ENCODE measurements at regions not wholly inside any gene's neighbourhood (a gene's known extent, or its start where the extent isn't known, plus 50 kb on each side); places are given as distances from the start of the nearest gene placed in this dataset.
A peak's percentile ranks its signal among the peaks of the same experiment; 100 is the strongest.

DNA sequence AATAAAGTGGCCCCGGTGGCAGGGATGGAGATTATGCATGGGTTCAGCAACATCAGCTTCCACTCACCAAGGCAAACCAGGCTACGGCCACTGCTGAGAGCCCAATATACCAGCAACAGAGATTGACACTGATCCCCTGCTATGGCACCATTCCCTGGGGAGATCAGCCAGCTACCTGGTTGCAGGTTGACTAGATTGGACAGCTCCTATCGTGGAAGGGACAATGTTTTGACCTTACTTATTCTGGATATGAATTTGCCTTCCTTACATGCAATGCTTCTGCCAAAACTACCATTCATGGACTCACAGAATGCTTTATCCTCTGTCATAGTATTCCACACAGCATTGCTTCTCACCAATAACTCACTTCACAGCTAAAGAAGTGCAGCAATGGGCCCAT lies 174.8 kb upstream of the TNFAIP3 start:
- no peak for DNase-seq

DNA sequence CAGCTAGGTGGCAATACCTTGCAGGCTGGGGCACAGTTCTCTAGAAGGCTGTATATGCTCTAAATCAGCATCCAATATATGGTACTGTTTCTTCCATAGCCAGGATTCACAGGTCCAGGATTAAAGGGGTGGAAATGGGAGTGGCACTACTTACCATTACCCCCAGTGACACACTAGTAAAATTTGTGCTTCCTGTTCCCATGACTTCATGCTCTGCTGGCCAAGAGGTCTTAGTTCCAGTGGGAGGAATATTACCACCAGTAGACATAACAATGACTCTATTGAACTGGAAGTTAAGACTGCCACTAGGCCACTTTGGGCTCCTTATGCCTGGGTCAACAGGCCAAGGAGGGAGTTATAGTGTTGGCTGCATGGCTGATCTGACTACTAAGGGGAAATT lies 174.3 kb upstream of the TNFAIP3 start:
- DNase-seq, result no peak

DNA sequence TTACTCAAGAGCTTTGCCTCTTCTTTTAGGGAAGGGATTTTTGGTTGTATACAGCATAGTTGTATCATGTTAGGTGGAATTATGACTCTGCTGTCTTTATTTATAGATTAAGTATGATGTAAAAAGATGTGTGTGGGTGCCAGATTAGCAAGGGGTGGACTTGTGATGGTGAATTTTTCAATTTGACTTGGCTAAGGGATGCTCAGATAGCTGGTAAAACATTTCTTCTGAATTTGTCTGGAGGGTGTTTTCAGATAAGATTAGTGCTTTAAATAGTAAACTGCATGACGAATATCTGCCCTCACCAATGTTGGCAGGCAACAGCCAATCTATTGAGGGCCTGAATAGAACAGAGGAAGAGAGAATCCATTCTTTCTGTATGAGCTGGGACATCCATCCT lies 173.3 kb upstream of the TNFAIP3 start:
- no peak for DNase-seq

DNA sequence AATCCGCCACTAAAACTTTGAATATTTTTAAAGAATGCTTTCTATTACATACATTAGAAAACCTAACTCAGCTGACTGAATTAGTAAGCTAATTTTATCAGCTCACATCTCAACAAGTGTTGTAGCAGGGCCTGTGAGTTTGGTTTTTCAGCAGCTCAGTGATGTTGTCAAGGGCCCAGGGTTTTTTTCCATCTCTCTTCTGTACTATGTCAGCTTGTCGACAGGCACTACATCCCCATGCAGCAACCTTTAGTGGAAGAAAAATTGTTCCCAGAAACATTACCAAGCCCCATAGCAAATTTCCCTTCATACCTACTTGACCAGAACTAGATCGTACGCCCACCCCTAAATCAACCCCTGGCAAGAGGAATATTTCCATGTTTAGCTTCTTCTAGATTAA lies 170.3 kb upstream of the TNFAIP3 start:
- DNase-seq, result no peak

DNA sequence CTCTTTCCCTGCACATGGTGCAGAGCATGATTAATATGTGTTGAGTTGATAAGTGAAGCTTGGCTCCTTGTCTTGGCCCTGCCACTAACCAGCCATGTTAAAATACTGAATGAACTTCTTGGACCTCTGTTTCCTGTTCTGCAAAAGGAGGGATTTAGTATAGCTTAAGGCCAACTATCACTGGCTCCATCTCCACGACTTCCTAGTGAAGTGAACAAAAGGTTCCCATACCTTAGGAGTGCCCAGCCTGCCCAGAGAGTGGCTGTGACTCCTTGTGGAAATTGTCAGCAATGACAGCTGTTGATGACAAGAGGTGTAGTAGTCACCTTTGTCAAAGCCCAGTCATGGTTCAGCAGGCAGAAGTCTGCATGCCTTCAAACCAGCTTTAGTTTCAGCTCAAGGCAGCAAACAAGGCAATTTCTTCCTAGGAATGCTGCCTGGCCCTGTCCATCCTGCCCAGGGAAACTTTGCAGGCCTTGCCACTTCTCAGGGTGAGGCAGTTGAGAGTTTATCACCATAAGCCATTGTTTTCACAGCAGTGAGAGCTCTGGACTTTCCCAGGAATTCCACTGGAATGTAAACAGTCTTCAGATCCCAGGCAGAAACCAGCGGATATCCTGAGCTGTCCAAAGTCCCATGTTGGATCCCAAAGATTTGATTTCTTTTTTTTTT lies 169.7 kb upstream of the TNFAIP3 start:
- no peak for DNase-seq

DNA sequence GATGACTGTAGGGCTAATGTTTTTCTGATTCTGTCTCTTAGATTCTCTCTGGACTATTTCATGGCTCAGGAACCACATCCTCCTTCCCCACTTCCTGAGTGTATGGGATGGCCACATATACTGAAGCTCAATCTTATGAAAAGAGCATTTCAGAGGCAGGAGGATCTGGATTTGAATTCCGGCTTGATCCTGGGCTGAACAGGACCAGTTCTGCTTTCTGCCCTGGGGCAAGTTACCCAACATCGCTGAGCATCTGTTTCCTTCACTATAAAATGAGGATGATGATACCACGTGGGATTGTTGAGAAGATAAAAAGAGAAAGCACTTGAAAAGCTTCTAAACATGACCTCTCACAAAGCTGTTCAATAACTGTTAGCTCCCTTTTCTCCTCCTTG lies 168.4 kb upstream of the TNFAIP3 start:
- no peak for DNase-seq

DNA sequence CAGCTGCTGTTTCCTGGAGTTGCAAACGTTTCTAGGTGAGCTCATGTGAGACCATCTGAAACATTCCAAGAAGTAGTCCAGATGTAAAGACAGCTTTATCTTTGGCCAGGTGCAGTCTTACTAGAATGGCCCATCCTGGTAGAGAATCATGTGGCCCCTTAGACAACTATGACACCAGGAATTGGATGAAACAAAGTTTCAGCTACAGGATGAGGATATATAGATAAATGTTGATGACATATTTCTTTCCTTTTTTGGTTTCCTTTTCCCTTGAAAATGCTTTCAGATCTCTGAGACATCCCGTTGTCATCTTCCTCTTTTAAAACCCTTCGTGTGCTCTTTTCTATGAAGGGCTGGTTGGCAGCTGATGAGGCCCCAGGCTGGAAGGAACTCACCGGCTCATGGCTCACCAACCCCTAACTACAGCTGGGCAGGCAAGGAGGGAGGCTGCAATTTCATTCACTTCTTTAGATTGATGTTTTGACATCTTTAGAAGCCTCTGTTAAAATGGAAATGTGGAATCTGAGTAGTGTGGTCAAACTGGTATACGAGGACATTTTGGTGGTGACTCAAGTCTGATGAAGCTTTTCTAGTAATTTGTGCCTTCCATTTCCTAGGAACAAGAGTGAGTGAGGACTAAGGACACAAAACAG lies 167.9 kb upstream of the TNFAIP3 start:
- no peak for DNase-seq

DNA sequence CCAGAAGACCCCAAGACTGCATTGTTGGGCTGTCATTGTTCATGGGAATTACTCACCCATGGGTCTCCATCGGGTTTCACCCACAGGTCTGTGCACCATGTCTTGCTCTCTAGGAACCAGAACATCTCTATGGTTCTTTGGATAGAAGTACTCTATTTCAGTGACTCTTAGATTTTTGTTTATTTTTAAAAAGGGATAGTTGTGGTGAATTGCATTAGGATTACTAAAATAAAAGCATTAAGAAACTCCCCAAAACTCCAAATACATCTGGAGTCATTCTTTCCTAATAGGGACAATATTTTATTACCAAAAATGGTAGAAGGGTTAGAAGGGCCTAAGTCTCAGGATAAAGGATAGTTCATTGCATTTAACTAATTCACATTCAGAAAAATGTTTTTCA lies 166.9 kb upstream of the TNFAIP3 start:
- DNase-seq, result no peak

DNA sequence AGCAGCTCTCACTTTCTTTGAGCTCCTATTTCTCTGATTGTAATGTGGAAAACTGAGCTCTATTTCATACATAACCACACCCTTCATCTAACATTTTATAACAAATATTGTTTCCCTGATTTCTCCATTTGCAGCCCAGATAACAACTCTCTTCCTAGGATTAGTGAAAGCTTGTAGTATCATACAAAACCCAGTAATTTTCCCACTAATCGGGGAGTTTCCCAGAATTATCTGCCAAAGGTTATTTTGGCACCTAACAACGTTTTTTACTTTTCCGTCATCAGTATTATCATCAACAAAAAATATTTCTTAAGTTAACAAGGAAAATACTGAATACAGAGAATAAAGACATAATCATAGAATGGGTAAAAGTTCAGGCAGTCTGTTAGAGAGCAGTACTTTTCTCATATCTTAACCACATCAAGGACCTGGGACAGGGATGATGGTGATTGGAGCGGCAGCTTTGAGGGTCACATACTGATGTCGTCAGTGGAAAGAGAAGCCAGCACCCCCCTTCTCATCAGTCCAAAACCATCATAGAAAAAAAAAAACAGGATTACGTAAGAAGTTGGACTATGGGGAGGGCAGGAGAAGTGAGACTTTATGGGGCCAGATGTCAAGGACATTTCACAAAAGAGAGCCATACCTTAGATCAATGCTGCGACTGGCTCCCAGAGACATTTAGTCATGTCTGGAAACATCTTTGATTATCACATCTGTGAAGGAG lies 166.1 kb upstream of the TNFAIP3 start:
- DNase-seq, result no peak

DNA sequence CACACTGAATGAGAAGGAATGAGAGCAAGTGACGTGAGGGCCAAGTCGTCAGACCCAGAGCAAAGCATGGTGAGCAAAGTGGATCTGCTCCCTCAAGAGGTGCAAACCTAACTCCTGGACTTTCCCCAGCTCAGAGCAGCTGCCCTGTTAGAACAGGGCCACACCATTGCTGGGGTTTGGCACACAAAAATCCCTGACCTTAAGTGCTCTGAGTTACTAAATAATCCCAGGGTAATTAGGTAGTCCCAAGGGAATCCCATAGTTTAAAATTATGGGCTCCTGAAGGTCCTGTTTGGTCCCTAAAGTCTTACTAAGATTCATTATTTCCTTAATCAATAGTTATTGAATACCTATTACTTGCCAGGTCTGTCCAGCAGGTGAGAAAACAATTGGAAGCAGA lies 165.1 kb upstream of the TNFAIP3 start:
- DNase-seq, result no peak

DNA sequence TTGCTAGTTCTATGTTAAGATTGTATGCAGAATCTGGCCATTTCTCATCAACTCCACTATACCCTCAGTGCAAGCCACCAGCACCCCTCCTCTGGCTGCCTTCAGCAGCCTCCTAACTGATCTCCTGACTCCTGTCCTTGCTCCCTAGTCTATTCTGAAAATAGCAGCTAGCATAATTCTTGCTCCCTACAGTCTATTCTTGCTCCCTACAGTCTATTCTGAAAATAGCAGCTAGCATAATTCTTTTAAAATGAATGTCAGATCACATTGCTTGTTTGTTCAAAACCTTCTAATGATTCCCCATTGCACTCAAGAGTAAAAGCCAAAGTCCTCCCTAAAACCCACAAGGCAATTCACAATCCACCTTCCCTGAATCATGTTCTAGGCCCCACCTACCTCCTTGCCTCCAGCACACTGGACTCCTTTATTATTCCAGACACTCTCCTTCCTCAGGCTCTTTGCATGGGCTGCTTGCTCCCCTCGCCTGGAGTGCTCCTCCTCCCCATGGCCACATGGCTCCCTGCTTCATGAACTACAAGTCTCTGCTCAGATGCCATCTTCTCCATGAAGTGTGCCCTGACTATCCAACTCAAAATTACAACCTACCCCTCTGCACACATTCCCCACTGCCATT lies 164.2 kb upstream of the TNFAIP3 start:
- DNase-seq, result no peak

DNA sequence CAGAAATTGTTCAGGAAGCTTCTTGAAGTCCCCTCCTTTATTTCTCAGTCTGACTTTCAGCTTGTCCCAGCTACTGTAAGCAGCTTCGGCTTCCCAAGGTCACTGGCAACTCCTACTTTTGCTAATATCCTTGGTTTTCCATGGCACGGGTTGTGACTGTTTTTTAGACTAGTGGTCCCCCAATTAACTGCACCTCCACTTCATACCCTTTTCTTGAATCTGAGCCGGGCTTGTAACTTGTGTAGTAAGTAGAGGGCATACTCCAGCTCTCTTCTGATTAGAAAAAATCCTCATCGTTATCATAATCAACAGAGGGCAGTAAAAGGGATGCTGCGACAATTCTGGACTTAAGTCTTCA lies 162.3 kb upstream of the TNFAIP3 start:
- DNase-seq, result no peak

DNA sequence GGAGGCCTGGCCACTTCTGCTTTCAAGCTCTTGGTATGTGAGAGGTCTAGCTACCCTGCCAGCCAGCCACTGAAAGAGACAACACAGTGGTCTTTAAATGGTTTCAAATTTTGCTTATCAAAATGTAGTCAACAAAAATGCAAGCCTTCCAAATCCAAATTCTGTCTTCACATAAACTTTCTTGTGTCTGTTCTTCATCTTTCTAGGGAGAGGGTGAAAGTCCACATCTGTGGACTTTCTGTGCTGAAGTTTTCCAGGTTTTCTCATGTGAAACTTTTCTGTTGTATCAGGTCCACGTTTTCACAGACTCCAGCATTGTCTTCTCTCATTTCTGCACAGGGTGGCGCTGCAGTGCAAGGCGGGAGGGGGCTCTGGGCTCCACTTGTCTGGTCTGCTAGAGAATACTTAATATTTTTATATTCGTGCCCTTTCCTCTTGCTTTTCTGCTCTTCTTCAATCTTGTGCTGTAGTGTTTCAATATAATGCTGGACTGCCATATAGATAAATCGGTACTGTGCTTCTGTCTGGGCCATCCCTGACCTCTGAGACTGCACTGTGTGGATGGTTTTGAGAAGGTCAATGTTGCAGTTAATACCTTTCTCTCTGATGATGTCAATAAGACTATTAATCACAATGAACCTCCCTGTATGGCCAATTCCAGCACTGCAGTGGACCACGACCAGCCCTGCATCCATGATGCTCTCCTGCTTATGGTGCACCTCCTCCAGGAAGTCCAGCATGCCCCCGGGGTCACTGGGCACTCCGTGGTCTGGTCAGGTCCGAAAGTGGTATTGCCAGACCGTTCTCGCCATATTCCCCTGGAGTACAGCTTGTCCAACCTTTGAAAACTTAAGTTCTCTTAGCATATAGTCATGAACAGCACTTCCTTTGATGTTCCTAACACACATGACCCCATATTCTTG lies 161.6 kb upstream of the TNFAIP3 start:
- peak; percentile 62 for DNase-seq

DNA sequence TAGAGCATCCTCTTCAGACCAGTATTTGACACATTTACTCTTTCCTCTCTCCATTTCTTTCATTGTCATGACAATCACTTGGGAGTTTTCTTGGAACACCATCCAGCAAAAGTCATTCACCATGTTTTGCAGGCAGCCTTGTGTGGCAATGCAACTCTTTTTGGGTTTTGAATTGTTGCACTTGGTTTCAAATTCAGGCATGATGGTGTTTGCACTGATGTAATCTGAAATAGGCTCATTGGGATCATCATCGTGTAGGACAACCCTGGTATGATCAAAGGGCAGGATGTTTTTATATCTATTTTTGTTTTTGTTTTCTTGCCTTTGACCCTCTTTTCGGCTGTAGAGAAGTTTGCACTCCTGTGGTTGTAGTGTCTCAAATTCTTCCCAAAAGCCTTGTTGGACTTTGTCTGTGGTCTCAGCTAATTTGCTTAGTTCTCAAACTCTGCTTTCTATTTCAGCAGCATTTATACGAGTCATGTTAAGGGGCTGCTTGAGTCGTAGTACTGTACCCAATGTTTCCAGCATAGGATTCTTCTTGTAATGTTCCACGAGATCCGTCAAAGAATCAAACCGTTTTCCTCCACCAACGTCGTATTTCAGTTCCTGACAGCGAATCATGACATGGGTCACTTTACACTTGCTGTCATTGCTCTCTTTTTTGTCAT lies 160.8 kb upstream of the TNFAIP3 start:
- no peak for DNase-seq

DNA sequence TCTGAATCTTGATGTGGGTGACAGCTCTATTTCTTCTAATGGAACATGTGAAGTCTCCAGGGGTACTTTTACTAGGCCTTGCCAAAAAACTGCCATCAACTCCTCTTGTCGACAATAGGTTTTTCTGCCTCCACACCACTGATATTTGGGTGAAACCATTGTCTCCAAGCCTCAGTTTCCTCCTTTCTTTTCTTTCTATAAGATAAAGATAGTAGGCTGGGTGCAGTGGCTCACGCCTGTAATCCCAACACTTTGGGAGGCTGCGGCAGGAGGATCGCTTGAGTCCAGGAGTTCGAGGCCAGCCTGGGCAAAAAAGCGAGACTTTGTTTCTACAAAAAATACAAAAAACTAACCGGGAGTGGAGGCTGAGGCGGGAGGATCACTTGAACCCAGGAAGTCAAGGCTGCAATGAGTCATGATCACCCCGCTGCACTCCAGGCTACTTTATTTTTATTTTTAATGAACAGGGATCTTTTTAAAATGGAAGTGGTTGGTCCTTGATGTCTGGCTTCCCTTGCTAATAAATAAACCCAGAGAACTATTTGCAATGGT lies 159.9 kb upstream of the TNFAIP3 start:
- DNase-seq, result no peak

DNA sequence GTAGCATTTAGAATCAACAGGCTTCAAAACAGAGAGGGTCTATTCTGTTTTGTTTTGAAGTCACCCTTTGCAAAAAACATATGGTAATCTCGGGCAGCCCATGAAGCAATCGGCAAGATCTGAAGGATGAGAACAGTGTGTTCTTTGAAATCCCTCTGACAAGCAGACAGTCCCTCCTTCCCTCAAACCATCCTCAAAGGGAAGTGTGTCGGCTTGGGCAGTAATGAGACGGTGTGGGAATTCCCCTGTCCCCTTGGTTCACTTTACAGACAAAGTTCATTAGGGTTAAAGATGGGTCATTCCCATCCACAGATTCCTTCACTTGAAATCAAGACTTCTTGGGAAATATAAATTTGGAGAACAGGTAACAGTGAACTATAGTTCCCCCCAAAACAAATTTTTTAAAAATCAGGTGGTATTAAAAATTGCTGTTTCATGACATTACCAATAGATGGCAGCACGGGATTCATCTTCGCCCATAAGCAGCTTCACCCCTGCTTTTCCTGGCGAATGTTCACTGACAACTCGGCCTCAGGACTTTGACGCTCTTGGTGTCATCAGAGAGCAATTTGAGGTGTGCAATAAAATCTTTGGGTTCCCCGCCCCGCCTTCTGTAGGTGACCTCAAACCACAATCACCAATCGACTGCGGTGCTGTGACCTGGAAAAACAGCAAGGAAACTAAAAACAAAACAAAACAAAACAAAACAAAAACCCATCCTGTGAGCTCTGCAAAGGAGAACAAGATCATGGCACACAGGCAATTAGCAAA lies 159.3 kb upstream of the TNFAIP3 start:
- peak; percentile 78 for DNase-seq

DNA sequence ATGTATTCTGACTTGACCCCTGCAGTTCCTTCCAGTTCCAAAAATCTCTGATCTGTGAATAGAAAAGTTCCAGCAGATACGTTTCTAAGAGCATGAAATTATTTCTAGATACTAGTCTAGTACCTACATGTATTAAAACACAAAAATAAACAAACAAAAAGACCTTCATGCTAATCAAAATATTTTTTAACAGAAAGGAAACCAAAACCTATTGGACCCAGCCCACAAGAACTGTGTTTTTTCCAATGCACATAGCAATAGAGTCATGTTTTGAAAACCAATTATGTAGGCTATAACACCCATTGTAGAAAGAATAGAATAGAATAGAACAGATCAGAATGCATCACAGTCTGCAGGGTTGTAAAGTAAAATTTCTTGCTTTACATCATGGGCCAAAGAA lies 158.6 kb upstream of the TNFAIP3 start:
- no peak for DNase-seq

DNA sequence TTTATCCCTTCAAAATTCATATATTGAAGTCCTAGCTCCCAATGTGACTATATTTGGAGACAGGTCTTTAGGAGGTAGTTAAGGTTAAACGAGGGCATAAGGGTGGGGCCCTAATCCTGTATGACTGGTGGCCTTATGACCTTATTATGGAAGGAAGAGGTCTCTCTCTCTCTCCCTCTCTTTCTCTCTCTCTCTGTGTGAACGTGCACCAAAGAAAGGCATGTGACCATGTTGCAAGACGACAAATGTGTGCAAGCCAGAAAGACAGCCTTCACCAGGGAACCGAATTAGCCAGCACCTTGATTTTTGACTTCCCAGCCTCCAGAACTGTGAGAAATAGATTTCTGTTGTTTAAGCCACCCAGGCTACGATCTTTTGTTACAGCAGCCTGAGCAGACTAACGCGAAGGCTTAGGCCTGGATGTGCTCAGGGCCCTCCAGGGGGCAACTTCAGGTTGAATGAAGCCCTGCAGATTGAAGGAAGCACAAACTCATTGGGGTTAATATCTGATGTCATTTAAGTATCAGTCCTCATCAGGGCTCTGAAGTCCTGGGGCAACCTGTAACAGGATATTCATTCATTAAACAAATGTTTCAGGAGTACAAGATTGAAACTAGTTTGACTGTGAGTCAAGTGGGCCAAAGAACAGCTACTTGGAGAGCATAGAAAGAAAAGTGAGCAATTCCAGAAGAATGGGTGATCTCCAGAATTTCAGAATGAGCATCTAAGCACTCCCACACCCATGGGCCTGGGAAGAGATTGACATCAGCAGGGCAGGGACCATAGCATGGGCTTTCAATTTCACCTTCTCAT lies 157.4 kb upstream of the TNFAIP3 start:
- DNase-seq, result no peak

DNA sequence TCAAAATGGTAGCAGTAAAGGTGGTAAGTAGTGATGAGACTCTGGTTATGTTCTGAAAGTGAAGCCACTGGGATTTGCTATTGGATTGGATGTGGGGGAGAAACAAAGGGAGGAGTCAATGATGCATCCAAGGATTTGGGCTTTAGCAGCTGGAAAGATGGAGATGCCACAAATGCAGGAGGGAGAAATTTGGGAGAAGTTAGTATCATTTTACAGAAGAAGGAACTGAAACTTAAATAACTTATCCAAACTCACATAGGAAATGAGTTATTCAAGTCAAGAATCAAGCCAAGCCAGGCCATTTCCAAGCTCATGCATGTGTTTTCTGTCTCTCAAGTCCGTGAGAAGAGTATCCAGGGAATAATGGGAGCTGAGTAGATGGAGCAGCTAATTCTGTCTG lies 155.1 kb upstream of the TNFAIP3 start:
- no peak for DNase-seq

DNA sequence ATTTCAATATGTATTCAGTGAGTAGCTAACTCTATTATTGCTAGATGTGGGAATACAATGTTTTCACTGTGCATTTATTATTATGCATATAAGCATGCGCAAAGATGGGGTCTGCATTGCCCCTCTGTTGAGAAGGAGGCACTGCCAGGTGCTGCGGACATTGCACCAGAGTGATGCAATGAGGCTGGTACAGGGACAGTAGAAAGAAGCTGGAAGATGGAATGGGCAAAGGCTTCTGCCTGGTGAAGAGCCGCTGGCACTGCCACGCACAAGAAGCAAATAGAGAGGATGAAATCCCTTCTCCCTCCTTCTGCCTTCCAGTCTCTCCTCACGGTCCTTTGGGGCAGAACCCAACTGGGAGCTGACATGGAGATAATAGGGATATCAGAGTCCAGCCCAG lies 154.5 kb upstream of the TNFAIP3 start:
- no peak for DNase-seq
